GM20000 (cell line): ENCODE measurements at regions not wholly inside any gene's neighbourhood (a gene's known extent, or its start where the extent isn't known, plus 50 kb on each side); places are given as distances from the start of the nearest gene placed in this dataset.

Source experiments
- DNase-seq: peaks from one replicate; pipeline ENCODE4 v3.0.0; 2012; ENCODE audit warnings: low spot score
- TF ChIP-seq, protein P1 (sequence below): IDR thresholded peaks from 2 replicates; pipeline ENCODE4 v1.5.1; 2012; ENCODE audit warnings: mild to moderate bottlenecking, control low read depth; ENCODE audit errors: extremely low read depth, missing control alignments

DNA sequence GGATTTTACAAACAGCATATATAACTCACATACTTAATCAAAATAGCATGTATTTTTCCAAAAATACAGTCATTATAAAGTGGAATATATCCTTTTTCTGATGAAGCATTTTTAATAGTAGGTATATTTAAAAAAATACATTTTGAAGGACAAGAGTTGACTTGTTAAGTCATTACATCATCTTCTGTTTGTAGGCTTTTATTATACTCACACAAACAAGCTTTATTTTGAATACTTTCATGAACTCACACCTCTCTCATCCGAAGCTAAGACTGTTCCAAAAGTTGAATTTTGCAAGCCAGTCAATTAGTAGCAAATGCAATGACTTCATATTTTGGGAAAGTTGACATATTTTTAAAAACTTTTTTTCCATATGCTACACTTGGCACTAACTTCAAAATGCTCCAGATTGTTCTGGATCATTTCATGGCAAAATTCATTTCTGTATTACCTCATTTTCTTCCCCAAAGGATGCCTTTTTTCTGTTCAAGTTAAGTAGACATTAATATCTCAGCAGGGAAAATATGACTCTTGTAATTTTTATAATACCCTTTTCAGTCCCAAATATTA, 68.5 kb upstream of the WDR75 start:
- TF ChIP-seq, protein P1, sequence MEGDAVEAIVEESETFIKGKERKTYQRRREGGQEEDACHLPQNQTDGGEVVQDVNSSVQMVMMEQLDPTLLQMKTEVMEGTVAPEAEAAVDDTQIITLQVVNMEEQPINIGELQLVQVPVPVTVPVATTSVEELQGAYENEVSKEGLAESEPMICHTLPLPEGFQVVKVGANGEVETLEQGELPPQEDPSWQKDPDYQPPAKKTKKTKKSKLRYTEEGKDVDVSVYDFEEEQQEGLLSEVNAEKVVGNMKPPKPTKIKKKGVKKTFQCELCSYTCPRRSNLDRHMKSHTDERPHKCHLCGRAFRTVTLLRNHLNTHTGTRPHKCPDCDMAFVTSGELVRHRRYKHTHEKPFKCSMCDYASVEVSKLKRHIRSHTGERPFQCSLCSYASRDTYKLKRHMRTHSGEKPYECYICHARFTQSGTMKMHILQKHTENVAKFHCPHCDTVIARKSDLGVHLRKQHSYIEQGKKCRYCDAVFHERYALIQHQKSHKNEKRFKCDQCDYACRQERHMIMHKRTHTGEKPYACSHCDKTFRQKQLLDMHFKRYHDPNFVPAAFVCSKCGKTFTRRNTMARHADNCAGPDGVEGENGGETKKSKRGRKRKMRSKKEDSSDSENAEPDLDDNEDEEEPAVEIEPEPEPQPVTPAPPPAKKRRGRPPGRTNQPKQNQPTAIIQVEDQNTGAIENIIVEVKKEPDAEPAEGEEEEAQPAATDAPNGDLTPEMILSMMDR, result no peak
- no peak for DNase-seq

DNA sequence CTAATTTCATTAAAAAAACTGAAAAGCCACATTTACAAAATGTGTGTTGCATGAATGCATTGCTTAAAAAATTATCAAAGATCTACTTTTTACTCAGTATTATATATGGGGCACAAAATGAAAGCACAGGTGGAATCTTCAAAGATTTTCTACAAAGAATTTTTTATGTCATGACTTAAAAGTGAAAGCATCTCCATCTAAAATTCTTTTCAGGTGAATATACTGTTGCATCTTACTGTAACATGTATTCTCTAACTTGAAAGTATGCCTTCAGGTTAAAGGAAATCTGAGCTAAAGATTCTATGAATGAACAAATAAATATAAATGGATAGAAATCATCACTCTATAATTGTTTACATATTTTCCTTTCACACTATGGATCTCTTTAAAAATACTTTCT, 66.8 kb upstream of the WDR75 start:
- TF ChIP-seq, protein P1, result no peak
- no peak for DNase-seq

DNA sequence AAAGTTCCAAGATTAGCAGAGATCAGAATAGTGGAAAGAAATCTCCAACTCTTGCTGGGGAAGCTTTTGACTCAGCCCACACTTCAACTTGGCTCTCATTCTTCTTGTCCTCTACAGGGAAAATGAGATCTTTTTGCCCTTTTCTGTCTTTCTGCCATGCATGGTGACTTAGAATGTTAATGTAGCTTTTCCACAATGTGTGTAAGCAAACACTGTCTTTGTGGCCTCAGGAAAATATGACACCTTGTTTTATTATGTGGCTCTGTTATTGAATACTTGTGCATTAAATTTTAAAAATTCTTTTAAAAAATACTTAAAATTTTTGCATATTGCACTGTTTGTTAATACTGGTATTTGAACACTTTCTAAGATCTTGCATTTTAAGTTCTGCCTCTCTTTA, 65.4 kb upstream of the WDR75 start:
- TF ChIP-seq, protein P1, result no peak
- DNase-seq, result no peak

DNA sequence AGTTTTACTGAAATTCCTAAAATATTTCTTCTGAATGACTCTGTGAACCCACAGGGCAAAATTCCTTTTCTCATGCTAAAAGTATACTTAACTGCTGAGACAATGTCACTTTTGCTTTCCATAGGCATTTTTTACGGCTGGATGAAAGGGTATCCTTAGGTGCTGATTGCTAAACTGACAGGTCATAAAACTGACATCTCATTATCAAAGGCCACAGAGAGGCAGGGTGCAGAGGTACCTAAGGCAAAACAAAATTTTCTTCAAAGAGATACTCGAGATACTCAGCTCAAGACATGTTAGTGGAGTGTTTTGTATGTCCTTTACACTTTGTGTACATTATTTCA, 62.0 kb upstream of the WDR75 start:
- no peak for DNase-seq

DNA sequence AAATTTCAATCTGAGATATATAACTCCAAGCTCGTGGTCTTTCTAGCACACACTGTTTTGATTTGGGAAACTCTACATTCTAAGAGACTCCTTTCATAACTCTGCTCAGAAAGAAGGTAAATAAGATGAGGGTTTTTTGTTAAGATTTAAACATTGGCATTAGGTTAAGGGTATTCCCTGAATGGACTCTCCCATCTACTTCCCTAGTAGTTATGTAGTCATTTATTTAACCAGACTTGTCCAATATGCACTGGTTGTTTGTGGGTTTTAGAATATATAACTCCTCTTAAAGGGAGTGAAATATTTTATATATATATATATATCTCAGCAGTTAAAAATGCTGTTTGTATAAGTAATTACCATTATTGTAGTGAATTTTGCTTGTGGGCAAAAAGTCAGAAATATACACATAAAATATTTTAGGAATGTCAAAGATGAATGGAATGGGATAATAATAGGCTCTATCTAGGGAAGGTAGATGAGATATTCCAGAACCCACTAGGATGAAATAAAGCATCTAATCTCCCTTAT, 61.5 kb upstream of the WDR75 start:
- TF ChIP-seq, protein P1, result no peak
- no peak for DNase-seq

More for the DNA sequence above, 62.0 kb upstream of the WDR75 start:
- TF ChIP-seq, protein P1, result no peak

DNA sequence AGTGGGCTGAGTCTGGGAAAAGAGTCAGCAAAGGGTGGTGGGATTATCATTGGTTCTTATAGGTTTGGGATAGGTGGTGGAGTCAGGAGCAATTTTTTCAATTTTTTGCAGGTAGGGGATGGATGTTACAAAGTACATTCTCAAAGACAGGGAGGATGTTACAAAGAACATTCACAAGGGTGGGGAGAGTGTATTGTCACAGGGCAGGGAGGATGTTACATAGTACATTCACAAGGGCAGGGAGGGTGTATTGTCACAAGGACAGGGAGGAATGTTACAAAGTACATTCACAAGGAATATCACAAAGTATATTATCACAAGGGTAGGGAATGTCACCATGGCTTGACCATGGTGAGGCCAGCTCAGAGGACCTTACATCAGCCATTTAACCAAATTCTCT, 58.6 kb upstream of the WDR75 start:
- DNase-seq, result no peak
- TF ChIP-seq, protein P1, result no peak

DNA sequence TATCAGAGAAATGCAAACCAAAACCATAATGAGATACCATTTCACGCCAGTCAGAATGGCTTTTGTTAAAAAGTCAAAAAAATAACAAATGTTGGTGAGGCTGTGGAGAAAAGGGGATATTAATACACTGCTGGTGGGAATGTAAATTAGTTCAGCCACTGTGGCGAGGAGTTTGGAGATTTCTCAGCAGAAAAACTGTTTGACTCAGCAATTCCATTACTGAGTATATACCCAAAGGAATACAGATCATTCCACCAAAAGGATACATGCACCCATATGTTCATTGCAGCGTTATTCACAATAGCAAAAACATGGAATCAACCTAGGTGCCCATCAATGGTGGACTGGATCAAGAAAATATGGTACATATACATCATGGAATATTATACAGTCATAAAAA, 54.5 kb upstream of the WDR75 start:
- TF ChIP-seq, protein P1, result no peak
- no peak for DNase-seq
